Keratinocyte (primary cell): ENCODE measurements at regions not wholly inside any gene's neighbourhood (a gene's known extent, or its start where the extent isn't known, plus 50 kb on each side); places are given as distances from the start of the nearest gene placed in this dataset.

Source experiments
- DNase-seq: peaks from one replicate; pipeline ENCODE4 v3.0.0-alpha.2; 2011; ENCODE audit warnings: low read depth, missing footprints, low spot score
- FAIRE-seq: peaks from 2 replicates; lab custom pipeline; 2011; peaks lifted over from hg19 to GRCh38; lab: Jason Lieb, UNC
- H2AFZ ChIP-seq: 2 replicates; pipeline ENCODE4 v1.6.0; 2012; ENCODE audit warnings: low read length, control low read depth, inconsistent platforms; ENCODE audit not compliant: control insufficient read depth
- H3K27ac ChIP-seq: 2 replicates; pipeline ENCODE4 v1.5.1; 2011; ENCODE audit warnings: low read length; ENCODE audit not compliant: control insufficient read depth, insufficient read depth
- H3K27me3 ChIP-seq: 3 replicates; pipeline ENCODE4 v1.6.0; 2011; ENCODE audit warnings: low read length; ENCODE audit not compliant: control insufficient read depth, insufficient read depth; ENCODE audit errors: extremely low read depth
- H3K36me3 ChIP-seq, 2 experiments: 2 replicates in 1 of 2; 3 replicates in 1 of 2; pipeline ENCODE4 v1.5.1; 2011; ENCODE audit warnings: low read length in 2 of 2, mild to moderate bottlenecking in 1 of 2; ENCODE audit not compliant: control insufficient read depth in 2 of 2, insufficient read depth in 2 of 2; ENCODE audit errors: extremely low read depth in 1 of 2
- H3K4me1 ChIP-seq: 3 replicates; pipeline ENCODE4 v1.5.1; 2011; ENCODE audit warnings: low read length; ENCODE audit not compliant: control insufficient read depth, insufficient read depth; ENCODE audit errors: extremely low read depth
- H3K4me2 ChIP-seq: 3 replicates; pipeline ENCODE4 v1.6.0; 2011; ENCODE audit warnings: low read depth, low read length; ENCODE audit not compliant: control insufficient read depth, insufficient read depth; ENCODE audit errors: extremely low read depth
- H3K4me3 ChIP-seq, 3 experiments: fragments of 200-600 bp in 1 of 3; sonication (generic) in 1 of 3; 2 replicates in 2 of 3; 3 replicates in 1 of 3; pipeline ENCODE4 v1.5.1; 2011 to 2016; ENCODE audit warnings: low read length in 3 of 3, mild to moderate bottlenecking in 3 of 3, control low read depth in 2 of 3, inconsistent platforms in 1 of 3, low read depth in 1 of 3, mixed read lengths in 1 of 3, mixed run types in 1 of 3, moderate library complexity in 1 of 3; ENCODE audit not compliant: control insufficient read depth in 2 of 3, insufficient read depth in 2 of 3; ENCODE audit errors: extremely low read depth in 1 of 3
- H3K79me2 ChIP-seq: 2 replicates; pipeline ENCODE4 v1.6.0; 2012; ENCODE audit warnings: low read length; ENCODE audit not compliant: control insufficient read depth, insufficient read depth
- H3K9ac ChIP-seq: 3 replicates; pipeline ENCODE4 v1.6.0; 2011; ENCODE audit warnings: low read length; ENCODE audit not compliant: control insufficient read depth, insufficient read depth; ENCODE audit errors: extremely low read depth
- H3K9me1 ChIP-seq: 3 replicates; pipeline ENCODE4 v1.6.0; 2011; ENCODE audit warnings: low read length; ENCODE audit not compliant: control insufficient read depth, insufficient read depth; ENCODE audit errors: extremely low read depth
- H3K9me3 ChIP-seq: 2 replicates; pipeline ENCODE4 v1.5.1; 2012; ENCODE audit warnings: low read depth, low read length; ENCODE audit not compliant: control insufficient read depth
- H4K20me1 ChIP-seq: 3 replicates; pipeline ENCODE4 v1.6.0; 2011; ENCODE audit warnings: low read length; ENCODE audit not compliant: control insufficient read depth, insufficient read depth; ENCODE audit errors: extremely low read depth
- EZH2 ChIP-seq: IDR thresholded peaks from one replicate; pipeline ENCODE4 v1.6.1; 2012; ENCODE audit warnings: inconsistent platforms, mild to moderate bottlenecking, low read length, moderate library complexity
- dilution Hi-C: fragments of 300-500 bp; cut with MboI; formaldehyde crosslinking; loops from one replicate; pipeline ENCODE4 v1.7.0; 2020; ENCODE audit warnings: low sequenced_read_pairs; ENCODE audit not compliant: extremely low pct_ligation_motif_present
- TF ChIP-seq, protein P1 (sequence below), 3 experiments: IDR thresholded peaks in 1 of 3; conservative IDR thresholded peaks in 1 of 3; optimal IDR thresholded peaks in 1 of 3; 2 replicates in 2 of 3; 3 replicates in 1 of 3; pipeline versions ENCODE3 to v1.5.1; 2011; ENCODE audit warnings: low read length in 3 of 3, mild to moderate bottlenecking in 3 of 3, moderate library complexity in 2 of 3, control low read depth in 1 of 3, inconsistent platforms in 1 of 3; ENCODE audit not compliant: insufficient read depth in 2 of 3; ENCODE audit errors: extremely low read depth in 1 of 3

GRCh38 chr7:20958572-20958971, 171.9 kb upstream of the SP8 start:
- Histone ChIP-seq H3K4me3 (no peak overlapping the region), H2AFZ (no peak overlapping the region), H3K4me1 (no peaks in the 10 kb centered on the region), H3K36me3 (no peaks in the 10 kb centered on the region), H3K27me3 (no peaks in the 10 kb centered on the region), H4K20me1 (no peaks in the 10 kb centered on the region), H3K9me1 (no peaks in the 10 kb centered on the region), H3K9me3 (no peaks in the 10 kb centered on the region), H3K4me2 (no peak overlapping the region), H3K9ac (no peak overlapping the region), H3K79me2 (no peaks in the 10 kb centered on the region), H3K27ac (no peak overlapping the region)
- dilution Hi-C loops = no loop called here
- FAIRE-seq (no peak), DNase-seq (no peak)
- TF ChIP-seq, protein P1, sequence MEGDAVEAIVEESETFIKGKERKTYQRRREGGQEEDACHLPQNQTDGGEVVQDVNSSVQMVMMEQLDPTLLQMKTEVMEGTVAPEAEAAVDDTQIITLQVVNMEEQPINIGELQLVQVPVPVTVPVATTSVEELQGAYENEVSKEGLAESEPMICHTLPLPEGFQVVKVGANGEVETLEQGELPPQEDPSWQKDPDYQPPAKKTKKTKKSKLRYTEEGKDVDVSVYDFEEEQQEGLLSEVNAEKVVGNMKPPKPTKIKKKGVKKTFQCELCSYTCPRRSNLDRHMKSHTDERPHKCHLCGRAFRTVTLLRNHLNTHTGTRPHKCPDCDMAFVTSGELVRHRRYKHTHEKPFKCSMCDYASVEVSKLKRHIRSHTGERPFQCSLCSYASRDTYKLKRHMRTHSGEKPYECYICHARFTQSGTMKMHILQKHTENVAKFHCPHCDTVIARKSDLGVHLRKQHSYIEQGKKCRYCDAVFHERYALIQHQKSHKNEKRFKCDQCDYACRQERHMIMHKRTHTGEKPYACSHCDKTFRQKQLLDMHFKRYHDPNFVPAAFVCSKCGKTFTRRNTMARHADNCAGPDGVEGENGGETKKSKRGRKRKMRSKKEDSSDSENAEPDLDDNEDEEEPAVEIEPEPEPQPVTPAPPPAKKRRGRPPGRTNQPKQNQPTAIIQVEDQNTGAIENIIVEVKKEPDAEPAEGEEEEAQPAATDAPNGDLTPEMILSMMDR (optimal IDR thresholded peaks at IDR 0.05 in 1 of 3, IDR thresholded peaks at IDR 0.05 in 1 of 3, conservative IDR thresholded peaks at IDR 0.05 in 1 of 3; ENCODE audit: extremely low read depth in 1 of 3, insufficient read depth in 2 of 3, low read length in 3 of 3) = no peak
- TF ChIP-seq EZH2 = no peak

- no peaks in the 10 kb centered on the region for H4K20me1 ChIP-seq
- no peaks in the 10 kb centered on the region for H3K36me3 ChIP-seq
- no peaks in the 10 kb centered on the region for H3K79me2 ChIP-seq
- H3K27ac ChIP-seq = no peak overlapping the region
- no peaks in the 10 kb centered on the region for H3K27me3 ChIP-seq
- no peaks in the 10 kb centered on the region for H3K4me1 ChIP-seq
- DNase-seq (no peak), FAIRE-seq (no peak)
- H3K4me3 ChIP-seq = no peak overlapping the region
- dilution Hi-C loops = no loop called here
- no peak overlapping the region for H3K9ac ChIP-seq
- no peaks in the 10 kb centered on the region for H3K9me3 ChIP-seq
- H3K4me2 ChIP-seq = no peak overlapping the region
- H3K9me1 ChIP-seq = no peaks in the 10 kb centered on the region
- H2AFZ ChIP-seq = no peak overlapping the region
- TF ChIP-seq EZH2 = no peak
- TF ChIP-seq, protein P1 (optimal IDR thresholded peaks at IDR 0.05 in 1 of 3, IDR thresholded peaks at IDR 0.05 in 1 of 3, conservative IDR thresholded peaks at IDR 0.05 in 1 of 3; ENCODE audit: extremely low read depth in 1 of 3, insufficient read depth in 2 of 3, low read length in 3 of 3) = no peak
Measured at GRCh38 chr7:20959281-20959680, 172.6 kb upstream of the SP8 start.
